Kidney epithelial cell (primary cell): ENCODE measurements at regions not wholly inside any gene's neighbourhood (a gene's known extent, or its start where the extent isn't known, plus 50 kb on each side); places are given as distances from the start of the nearest gene placed in this dataset.

ENCODE experiments used
- DNase-seq: peaks from one replicate; pipeline ENCODE4 v3.0.0-alpha.2; 2010; ENCODE audit warnings: low read depth
- H3K27me3 ChIP-seq: 2 replicates; pipeline ENCODE4 v1.6.0; 2011; ENCODE audit warnings: low read length; ENCODE audit not compliant: control insufficient read depth, insufficient read depth
- H3K36me3 ChIP-seq: 2 replicates; pipeline ENCODE4 v1.5.1; 2011; ENCODE audit warnings: low read length; ENCODE audit not compliant: control insufficient read depth, insufficient read depth
- H3K4me3 ChIP-seq: 2 replicates; pipeline ENCODE4 v1.5.1; 2011; ENCODE audit warnings: low read depth, mild to moderate bottlenecking, control low read depth, low read length
- CTCF ChIP-seq: IDR thresholded peaks from 2 replicates; pipeline ENCODE4 v1.5.1; 2011; ENCODE audit warnings: mild to moderate bottlenecking, moderate library complexity, low read length, control low read depth, inconsistent platforms; ENCODE audit not compliant: insufficient read depth, poor library complexity, severe bottlenecking

- Histone ChIP-seq H3K4me3 (no peak overlapping the region), H3K36me3 (no peaks in the 10 kb centered on the region), H3K27me3 (no peaks in the 10 kb centered on the region)
- DNase-seq, result no peak
- TF ChIP-seq CTCF, result no peak
These were observed 270.6 kb downstream of the PCDH20 start for GRCh38 chr13:61144834-61145593.

- no peaks in the 10 kb centered on the region for H3K36me3 ChIP-seq
- no peak overlapping the region for H3K4me3 ChIP-seq
- no peaks in the 10 kb centered on the region for H3K27me3 ChIP-seq
- TF ChIP-seq CTCF, result no peak
- no peak for DNase-seq
These were observed 271.3 kb downstream of the PCDH20 start for GRCh38 chr13:61144301-61144700.

GRCh38 chr13:61142506-61142905 is 273.1 kb downstream of the PCDH20 start:
- TF ChIP-seq CTCF, result no peak
- no peaks in the 10 kb centered on the region for H3K27me3 ChIP-seq
- H3K36me3 ChIP-seq, result no peaks in the 10 kb centered on the region
- no peak for DNase-seq
- no peak overlapping the region for H3K4me3 ChIP-seq

GRCh38 chr13:61138857-61139256 is 276.8 kb downstream of the PCDH20 start:
- no peak for DNase-seq
- no peaks in the 10 kb centered on the region for H3K36me3 ChIP-seq
- no peaks in the 10 kb centered on the region for H3K27me3 ChIP-seq
- H3K4me3 ChIP-seq, result no peak overlapping the region
- no peak for TF ChIP-seq CTCF

GRCh38 chr13:61136515-61136914 is 279.1 kb downstream of the PCDH20 start:
- no peak for TF ChIP-seq CTCF
- DNase-seq, result no peak
- Histone ChIP-seq H3K27me3 (no peaks in the 10 kb centered on the region), H3K36me3 (no peaks in the 10 kb centered on the region), H3K4me3 (no peak overlapping the region)

- no peak overlapping the region for H3K4me3 ChIP-seq
- no peaks in the 10 kb centered on the region for H3K36me3 ChIP-seq
- TF ChIP-seq CTCF, result no peak
- H3K27me3 ChIP-seq, result no peaks in the 10 kb centered on the region
- DNase-seq, result no peak
These were observed 279.6 kb downstream of the PCDH20 start for GRCh38 chr13:61136093-61136492.
